ENCODE measurements at regions not wholly inside any gene's neighbourhood (a gene's known extent, or its start where the extent isn't known, plus 50 kb on each side); places are given as distances from the start of the nearest gene placed in this dataset.

- no peak for DNase-seq (ENCODE audit: low spot score)
These were observed 132.8 kb upstream of the TNFAIP3 start for GRCh38 chr6:137734005-137734874.

GRCh38 chr6:137734875-137735182, 132.2 kb upstream of the TNFAIP3 start:
- DNase-seq (ENCODE audit: low spot score), result no peak

DNA sequence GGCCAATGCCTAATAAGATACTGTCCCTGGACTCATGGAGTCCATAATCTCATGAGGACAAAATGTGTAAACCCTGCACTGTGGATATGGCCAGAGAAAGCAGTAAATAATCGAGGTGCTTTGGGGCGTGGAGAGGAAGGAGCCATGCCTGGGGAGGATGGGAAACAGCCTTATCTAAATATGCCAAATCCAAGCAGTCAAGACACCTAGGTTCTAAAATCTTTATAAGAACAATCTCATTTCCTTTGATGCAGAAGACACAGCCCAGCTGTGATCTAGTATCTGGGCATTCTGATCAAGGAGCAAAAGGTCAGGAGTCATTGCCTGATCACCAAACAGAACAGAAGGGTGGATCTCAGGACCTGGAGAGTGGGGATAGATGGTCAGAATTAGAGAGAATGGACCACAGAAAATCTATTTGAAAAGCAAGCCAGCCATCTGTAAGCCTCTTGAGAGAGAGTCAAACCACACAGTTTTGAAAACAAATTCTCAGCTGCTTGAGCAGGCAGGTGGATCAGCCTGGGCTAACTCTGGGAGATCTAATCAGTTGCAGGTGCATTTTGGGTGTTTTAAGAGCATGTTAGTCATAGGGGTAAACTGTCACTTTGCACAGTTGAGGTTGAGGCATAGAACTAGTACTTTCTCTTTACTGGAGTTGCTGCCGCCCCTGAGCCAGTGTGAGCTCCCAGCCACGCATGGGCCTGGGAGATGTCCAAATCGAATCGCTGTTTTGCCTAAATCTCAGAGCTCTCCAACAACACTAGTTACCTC, 130.8 kb upstream of the TNFAIP3 start:
- DNase-seq (ENCODE audit: low spot score), result peak; percentile 69

GRCh38 chr6:137736911-137737310, 130.1 kb upstream of the TNFAIP3 start:
- no peak for DNase-seq (ENCODE audit: low spot score)

- peak; percentile 30 for DNase-seq (ENCODE audit: low spot score)
These were observed 129.0 kb upstream of the TNFAIP3 start for GRCh38 chr6:137737836-137738596.

DNA sequence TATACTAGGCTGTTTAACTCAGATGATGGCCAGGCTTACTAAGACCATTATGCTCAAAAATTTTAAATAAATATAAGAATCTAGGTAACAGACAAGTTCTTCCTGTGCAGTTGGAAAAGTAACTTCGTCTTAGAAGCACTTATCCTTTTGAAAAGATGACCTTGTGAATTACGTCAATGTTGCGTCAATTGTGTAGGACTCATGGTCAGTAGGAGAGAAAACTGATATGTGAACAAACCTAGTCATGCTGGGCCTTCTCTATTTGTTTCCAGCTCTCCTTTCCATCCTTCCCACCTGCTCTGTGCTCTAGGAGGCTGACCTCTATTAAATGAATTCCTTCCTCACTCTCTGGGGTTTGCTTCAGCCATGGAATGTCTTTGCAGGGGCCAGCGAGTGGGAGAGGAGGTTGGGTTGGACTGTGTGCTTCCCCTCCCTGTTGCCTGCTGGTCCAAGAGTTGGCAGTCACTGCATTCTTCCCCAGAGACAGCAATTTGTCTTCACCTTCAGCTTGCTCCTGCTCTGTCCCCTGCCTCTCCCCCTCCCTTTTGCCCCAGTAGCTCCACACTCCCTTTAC, 128.0 kb upstream of the TNFAIP3 start:
- DNase-seq (ENCODE audit: low spot score), result no peak

DNA sequence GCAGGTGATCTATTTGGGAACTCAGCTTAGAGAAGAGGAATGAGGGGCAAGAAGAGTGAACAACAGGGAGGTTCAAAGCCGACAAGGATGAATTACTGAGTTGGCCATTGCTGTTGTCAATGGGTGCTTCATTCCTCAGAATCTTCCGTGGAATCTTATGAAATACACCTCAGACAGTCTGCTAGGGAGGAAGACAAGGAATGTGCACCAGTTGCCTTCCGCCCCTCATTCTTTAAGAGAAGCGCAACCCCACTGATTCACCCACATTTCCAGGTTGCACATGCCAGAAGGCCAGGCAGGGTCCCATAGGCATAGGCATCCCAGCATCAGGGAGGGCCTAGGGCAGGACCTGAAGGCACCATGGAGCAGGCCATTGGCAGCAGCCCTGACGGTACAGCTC, 127.5 kb upstream of the TNFAIP3 start:
- DNase-seq (ENCODE audit: low spot score), result no peak

- DNase-seq (ENCODE audit: low spot score), result no peak
These were observed 126.8 kb upstream of the TNFAIP3 start for GRCh38 chr6:137740091-137740755.

DNA sequence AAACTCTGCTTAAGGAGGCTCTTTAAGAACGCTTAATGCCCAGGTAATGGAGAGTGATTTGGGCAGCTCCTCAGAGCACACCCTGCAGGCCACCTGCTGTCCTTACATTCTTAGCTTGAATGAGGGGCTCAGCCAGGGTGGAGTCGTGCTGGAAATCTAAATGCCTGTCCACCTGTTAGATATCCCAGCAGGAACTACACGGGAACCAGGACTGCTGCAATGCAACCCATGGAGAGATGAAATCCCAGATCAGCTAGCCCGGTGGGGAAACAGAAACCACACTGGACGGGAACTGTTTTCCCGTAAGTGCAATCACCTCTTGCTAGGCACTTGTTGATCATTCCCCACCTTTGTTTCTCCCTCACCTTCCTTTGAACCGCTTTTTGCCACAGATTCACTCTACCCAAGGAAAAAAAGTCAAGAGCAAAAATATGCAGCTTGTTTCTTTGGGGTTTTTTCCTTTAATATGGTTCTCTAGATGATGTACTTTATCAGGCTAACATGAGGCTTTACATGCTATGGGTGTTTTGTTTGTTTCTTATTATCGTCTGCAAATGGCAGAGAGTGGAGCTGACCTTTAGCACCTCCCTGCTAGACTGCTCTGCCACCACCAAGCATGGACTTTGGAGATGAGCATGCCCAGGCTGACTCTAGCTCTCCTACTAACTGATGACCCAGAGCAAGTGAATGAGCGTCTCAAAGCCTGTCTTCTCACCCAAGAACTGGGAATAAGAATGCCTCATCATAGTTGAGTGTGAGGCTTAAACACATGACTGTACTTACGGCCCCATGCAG, 125.9 kb upstream of the TNFAIP3 start:
- no peak for DNase-seq (ENCODE audit: low spot score)

DNA sequence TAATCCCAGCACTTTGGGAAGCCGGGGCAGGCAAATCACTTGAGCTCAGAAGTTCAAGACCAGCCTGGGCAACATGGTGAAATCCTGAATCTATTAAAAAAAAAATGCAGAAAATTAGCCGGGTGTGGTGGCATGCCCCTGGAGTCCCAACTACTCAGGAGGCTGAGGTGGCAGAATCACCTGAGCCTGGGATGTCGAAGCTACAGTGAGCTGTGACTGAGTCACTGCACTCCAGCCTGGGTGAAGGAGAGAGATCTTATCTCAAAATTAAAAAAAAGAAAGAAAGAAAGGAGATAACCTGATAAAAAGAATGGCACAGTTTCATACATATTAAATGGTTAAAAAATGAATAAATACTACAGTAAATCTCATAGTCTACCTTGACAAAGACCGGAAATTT, 123.6 kb upstream of the TNFAIP3 start:
- DNase-seq (ENCODE audit: low spot score), result peak; percentile 29

GRCh38 chr6:137744877-137745276, 122.2 kb upstream of the TNFAIP3 start:
- DNase-seq (ENCODE audit: low spot score), result no peak

DNA sequence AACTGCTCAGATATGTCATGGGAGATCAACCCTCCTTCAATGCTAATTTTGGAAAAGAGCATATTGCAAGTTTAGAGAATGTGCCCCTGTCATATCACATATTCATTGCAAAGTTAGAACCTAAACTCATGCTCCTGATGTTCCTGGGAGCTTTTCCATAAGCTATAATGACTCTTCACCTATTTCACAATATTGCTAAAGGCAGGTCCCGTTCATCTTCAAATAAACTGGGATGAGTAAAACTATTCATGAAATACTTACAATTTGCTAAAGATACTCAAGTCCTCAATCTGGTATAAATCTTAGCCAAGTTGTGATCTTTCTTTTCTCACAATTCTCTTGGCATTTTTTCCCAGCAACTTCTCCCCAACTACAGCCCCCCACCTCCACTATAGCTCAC, 121.7 kb upstream of the TNFAIP3 start:
- no peak for DNase-seq (ENCODE audit: low spot score)

- no peak for DNase-seq (ENCODE audit: low spot score)
These were observed 120.8 kb upstream of the TNFAIP3 start for GRCh38 chr6:137746264-137746663.

DNA sequence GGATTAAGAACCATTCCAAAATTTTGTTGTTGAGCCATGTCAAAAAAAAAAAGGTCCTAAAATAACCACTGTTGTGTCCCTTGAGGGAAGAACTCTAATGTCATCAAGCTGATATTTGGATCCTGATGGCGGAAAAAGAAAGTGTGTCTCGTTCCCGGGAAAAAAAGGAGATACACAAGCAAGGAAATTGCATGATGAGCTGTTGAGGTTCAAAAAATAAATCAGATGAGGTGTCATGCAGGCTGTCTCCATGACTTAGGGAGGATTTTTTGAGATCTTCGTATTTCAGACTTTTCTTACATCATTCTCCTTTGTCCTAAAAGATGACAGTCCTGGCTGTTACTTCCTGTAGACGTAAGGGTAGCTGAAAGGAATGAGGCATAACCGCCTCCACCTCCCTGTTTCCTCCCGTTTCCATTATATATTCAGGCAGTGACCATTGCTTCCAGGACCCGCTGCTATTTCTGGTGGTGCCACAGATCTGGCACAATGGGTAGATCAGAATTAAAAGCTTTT, 117.3 kb upstream of the TNFAIP3 start:
- no peak for DNase-seq (ENCODE audit: low spot score)

GRCh38 chr6:137750297-137750696, 116.8 kb upstream of the TNFAIP3 start:
- DNase-seq (ENCODE audit: low spot score), result no peak

DNA sequence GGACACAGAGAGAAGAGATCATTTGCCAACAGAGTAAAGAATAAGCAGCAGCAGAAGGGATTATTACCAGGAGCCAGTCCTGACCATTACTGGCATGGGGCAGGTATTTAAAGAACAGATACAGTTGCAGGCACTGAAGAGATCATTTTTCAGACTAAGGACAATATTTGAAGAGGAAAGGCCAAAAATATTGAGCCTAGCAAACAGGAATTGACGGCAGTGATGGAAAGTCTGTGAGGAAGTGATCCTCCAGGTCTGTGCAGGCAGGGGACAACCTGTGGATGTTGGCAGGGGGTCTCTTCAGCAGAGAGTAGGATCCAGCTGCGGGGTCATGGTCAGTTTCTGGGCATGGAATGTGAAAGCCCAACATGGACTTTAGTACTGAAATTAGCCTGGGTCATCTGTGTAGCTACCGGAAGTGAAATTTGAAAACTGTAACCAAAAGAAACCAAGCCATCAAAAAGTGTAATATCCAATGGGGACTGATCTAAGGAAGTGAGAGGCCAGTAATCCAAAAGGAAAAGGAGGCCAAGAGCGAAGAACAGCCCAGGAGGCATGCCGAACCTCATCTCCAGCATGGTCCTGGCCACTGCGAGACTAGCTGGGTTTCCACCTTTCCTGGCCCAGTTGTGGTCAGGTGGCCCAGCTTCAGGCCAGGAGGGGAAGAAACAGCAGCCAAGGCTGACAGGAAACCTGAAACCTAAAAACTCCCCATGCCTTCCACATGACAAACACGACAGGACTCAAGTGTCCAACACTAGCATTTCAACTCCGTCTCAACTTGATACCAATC, 115.1 kb upstream of the TNFAIP3 start:
- no peak for DNase-seq (ENCODE audit: low spot score)

- DNase-seq (ENCODE audit: low spot score), result no peak
These were observed 112.7 kb upstream of the TNFAIP3 start for GRCh38 chr6:137754366-137754765.

- DNase-seq (ENCODE audit: low spot score), result no peak
These were observed 112.2 kb upstream of the TNFAIP3 start for GRCh38 chr6:137754866-137755265.

DNA sequence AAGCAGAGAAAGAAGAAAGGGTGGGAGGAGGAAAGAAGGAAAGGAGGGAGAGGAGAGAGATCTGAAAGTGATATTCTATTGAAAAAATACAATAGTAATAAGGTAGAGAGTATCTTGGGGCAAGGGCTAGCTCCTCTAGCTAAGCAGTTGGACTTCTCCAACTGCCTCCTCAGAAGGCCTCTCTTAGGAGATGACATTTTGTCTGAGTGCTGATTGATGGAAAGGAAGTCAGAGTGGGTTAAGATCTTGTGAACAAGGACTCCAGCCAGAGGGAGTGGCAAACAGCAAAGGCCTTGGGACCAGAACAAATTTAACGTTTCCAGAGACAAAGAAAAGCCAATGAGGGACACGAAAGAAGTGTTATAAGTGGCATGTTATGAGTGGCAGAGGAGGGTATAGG, 111.8 kb upstream of the TNFAIP3 start:
- DNase-seq (ENCODE audit: low spot score), result no peak

- DNase-seq (ENCODE audit: low spot score), result no peak
These were observed 110.3 kb upstream of the TNFAIP3 start for GRCh38 chr6:137756788-137757187.

Measured in CD4-positive, alpha-beta T cell treated with Interleukin-15 for 4 hours (primary cell).